Right hindlimb (tissue), 1 donor: ENCODE measurements at regions not wholly inside any gene's neighbourhood (a gene's known extent, or its start where the extent isn't known, plus 50 kb on each side); places are given as distances from the start of the nearest gene placed in this dataset.
A peak's percentile ranks its signal among the peaks of the same experiment; 100 is the strongest.
"Not testable (repeated sequence)": the region's sequence is repeated elsewhere in the genome, so short reads cannot be mapped to it uniquely, and the experiment has no call there.

Source experiments
- DNase-seq: peaks from one replicate; pipeline ENCODE4 v3.0.0-alpha.2; 2018

DNA sequence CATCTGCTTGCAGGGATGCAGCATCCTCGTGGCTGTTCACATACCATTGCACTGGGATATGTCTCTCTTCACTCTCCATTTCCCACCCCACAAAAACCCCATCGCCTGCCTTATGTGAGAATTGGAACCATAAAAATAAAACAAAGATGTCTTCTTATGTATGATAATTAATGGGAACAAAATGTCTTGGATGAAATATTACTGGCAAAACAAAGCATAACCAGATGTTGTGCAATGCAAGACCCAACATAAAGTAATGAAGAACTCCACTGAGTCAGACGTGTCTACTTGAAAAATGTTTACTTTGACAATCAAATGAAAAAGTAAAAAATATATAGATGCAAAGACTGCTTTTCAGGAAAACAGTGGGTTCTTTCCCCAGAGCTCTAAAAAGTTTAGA lies 611.3 kb upstream of the SYT4 start:
- no peak for DNase-seq

GRCh38 chr18:43893001-43893637 lies 615.8 kb upstream of the SYT4 start:
- no peak for DNase-seq

DNA sequence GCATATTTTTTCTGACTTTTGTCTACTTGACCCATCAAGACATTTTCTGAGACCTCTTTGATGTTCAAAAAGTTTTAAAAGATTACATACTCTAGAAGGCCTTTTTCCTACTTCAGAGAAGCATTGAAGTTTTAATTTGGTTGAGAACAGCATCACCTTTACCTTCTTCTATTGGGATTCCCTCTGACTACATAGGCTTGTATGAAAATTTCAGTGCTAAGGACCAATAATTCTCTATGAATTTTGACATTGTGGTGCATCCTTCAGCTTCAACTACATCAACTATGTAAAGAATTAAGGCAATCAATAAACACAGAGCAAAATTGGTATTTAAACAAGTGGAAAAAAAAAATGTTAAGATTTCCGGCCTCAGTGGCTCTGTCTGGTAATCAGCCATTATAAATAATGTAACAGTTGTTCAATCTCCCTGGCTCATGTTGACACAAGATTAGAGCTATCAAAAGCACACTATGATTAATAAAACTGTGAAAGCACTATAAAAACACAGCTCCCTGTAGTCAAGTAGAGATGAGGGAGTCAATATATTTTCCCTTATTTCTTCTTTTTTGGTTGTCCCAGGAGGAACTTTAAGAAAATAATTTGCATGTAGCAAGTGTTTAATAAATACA lies 627.0 kb upstream of the SYT4 start:
- no peak for DNase-seq

- DNase-seq, result no peak
Measured at GRCh38 chr18:43914018-43914417, 636.7 kb upstream of the SYT4 start.

DNA sequence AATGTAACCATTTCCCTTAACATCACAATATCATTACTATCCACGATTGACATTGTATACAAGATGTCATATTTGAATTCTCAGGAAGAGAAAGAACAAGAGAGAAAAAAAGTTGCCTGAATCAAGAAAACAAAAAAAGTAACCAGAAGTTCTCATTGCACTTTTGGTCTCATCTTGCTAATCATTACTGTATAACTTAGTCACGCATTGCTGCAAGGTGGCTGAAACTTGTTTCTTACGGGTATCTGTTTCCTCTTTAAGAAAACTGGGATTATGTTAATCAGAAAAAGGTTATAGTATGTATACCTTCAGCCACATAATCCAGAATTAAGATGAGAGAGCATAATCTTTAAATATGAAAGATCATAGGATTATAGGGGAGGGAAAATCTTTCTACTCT lies 639.7 kb upstream of the SYT4 start:
- no peak for DNase-seq

- DNase-seq, result no peak
Measured at GRCh38 chr18:43917520-43917919, 640.2 kb upstream of the SYT4 start.

DNA sequence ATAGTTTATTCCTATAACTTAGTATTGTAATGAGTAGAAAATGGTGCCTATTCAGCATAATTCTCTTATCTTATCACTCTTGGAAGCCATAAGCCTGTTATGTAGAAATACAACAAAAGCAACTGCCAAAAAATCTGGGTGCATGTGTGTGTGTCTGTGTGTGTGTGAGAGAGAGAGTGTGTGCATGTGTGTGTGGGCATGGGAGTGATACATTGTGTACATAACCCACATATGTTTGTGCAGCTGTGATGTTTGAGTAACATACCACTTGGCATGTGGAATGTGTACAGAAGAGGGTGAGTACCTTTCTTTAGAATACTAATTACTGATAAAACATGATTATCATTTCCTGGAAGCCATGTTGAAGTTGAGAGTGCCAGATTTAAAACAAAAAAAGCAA lies 642.3 kb upstream of the SYT4 start:
- no peak for DNase-seq

GRCh38 chr18:43931439-43931838 lies 654.1 kb upstream of the SYT4 start:
- peak; percentile 19 for DNase-seq

DNA sequence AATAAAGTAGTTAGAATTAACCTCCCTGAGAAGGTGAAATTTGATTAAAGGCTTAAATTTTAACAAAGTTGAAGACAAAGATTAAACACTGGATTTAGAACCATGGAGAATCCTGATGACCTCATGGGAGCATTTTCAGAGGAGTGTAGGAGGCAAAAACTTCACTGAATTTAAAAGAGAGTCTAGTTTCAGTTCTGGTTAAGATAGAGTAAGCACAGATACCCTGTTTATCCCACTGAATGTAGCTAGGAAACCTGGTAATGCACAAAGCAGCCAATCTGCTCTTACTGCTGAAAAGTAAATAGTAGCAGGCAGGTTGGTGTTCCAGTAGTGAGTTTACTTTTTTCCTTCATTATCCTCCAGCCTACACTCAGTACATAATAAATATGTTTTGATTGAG lies 654.9 kb upstream of the SYT4 start:
- DNase-seq, result no peak

GRCh38 chr18:43933177-43933576 lies 655.9 kb upstream of the SYT4 start:
- DNase-seq, result no peak

GRCh38 chr18:43934322-43934721 lies 657.0 kb upstream of the SYT4 start:
- no peak for DNase-seq

GRCh38 chr18:43934781-43935471 lies 657.6 kb upstream of the SYT4 start:
- DNase-seq, result no peak

- DNase-seq, result no peak
Measured at GRCh38 chr18:43936176-43936575, 658.9 kb upstream of the SYT4 start.

- DNase-seq, result no peak
Measured at GRCh38 chr18:43949291-43949690, 672.0 kb upstream of the SYT4 start.

DNA sequence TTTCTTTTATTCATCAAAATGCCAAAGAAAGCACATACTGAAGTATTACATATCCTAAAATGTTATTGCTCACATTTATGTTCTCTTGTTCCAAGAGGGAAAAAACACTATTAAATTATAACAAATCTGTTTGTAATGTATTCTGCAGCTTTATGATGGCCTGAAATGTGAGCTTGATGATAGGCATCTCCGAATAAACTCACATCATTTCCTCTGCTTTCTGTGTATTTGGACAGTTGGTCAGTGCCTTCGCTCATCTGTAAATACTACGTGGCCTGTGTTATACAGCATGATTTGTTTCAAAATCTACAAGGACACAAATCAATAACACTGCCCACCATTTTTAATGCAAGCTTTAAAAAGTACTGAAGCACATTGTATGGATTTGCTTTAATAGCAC lies 672.8 kb upstream of the SYT4 start:
- DNase-seq, result no peak

GRCh38 chr18:43952398-43952797 lies 675.1 kb upstream of the SYT4 start:
- no peak for DNase-seq

- no peak for DNase-seq
Measured at GRCh38 chr18:43961722-43962121, 684.4 kb upstream of the SYT4 start.

DNA sequence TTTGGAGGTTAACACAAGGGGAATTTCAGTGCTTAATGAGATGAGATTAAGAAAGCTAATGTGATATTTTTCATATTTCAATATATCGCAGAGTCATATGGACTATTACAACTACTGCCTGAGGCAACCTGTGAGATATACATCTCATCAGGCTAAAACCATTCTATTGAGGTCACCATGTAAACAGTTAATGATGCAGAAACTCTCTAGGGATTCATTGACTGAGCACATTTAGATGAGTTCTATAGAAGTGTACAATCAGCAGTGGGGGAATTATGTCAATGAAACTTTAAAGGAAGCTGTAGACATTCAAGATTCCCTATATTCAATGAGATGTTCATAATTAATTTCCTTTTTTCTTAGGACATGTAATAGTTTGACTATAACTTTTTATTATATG lies 687.4 kb upstream of the SYT4 start:
- no peak for DNase-seq

DNA sequence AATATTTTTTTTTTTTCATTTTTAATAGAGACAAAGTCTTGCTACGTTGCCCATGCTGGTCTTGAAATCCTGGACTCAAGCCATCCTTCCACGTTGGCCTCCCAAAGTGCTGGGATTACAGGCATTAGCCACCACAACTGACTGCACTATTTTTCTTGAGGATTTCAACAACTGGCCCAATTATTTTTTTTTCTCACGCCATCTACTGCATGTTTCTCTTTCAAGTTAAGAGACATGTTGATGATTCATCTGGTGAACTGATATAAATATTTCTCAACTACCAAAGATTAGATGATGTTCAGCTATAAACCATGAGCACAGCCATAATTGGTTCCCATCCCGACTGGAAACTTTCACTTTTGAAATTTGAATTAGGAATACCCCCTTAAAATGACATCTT lies 688.4 kb upstream of the SYT4 start:
- no peak for DNase-seq

DNA sequence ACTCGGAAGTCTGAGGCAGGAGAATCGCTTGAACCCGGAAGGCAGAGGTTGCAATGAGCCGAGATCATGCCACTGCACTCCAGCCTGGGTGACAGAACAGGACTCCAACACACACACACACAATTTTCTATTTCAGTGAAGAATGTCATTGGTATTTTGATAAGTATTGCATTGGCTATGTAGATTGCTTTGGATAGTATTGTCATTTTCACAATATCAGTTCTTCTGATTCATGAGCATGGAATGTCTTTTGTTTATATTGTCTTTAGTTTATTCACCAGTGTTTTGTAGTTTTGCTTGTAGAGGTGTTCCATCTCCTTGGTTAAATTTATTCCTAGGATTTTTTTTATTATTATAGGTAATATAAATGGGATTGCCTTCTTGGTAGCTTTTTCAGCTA lies 693.4 kb upstream of the SYT4 start:
- no peak for DNase-seq

DNA sequence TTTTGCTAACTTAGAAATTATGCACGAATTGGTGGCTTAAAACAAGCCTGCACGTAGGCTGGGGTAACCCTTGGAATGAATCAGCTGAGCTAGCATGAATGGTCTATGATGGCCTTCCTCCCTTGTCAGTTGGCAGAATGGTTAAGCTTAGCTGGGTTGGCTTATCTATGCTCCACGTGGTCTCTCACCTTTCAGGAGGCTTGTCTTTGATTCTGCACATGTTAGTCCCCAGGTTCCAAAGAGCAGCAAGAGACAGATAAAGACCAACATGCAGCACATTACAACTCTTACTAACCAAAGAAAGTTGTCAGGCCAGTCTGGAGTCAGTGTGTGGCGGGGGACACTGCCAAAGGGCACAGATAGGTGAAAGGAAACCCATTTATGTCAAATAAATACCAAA lies 700.9 kb upstream of the SYT4 start:
- DNase-seq, result no peak

- DNase-seq, result no peak
Measured at GRCh38 chr18:43982582-43982981, 698.1 kb upstream of the SETBP1 start.

- DNase-seq, result not testable (repeated sequence)
Measured at GRCh38 chr18:43987061-43987460, 693.6 kb upstream of the SETBP1 start.

DNA sequence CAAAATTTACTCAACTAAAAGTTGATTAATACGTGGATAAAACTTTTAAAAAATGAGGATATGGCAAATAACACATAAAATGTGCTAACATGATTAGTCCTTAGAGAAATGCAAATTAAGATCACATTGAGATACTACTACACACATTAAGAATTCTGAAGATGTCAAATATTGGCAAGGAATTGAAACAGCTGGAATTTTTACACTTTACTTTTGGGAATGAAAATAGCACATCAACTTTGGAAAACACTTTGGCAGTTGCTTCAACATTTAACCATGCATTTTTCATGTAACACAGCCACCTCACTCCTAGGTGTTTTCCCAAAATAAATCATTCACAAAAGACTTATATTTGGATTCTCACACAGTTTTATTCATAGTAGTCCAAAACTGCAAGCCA lies 687.9 kb upstream of the SETBP1 start:
- DNase-seq, result no peak

GRCh38 chr18:43994381-43994780 lies 686.3 kb upstream of the SETBP1 start:
- DNase-seq, result peak; percentile 21
